ENCODE measurements at regions not wholly inside any gene's neighbourhood (a gene's known extent, or its start where the extent isn't known, plus 50 kb on each side); places are given as distances from the start of the nearest gene placed in this dataset.
A peak's percentile ranks its signal among the peaks of the same experiment; 100 is the strongest.

GRCh38 chr3:182435860-182436259 is 357.4 kb upstream of the ATP11B start:
- no peak overlapping the region for H3K4me3 ChIP-seq (ENCODE audit: low read depth, low read length)
- TF ChIP-seq CTCF (IDR thresholded peaks at IDR 0.05; ENCODE audit: control insufficient read depth, extremely low read depth, insufficient read depth), result no peak
- no peak for DNase-seq (ENCODE audit: low read depth)

GRCh38 chr3:182436547-182436946 is 356.8 kb upstream of the ATP11B start:
- TF ChIP-seq CTCF (IDR thresholded peaks at IDR 0.05; ENCODE audit: control insufficient read depth, extremely low read depth, insufficient read depth), result no peak
- no peak overlapping the region for H3K4me3 ChIP-seq (ENCODE audit: low read depth, low read length)
- DNase-seq (ENCODE audit: low read depth), result peak; percentile 44

DNA sequence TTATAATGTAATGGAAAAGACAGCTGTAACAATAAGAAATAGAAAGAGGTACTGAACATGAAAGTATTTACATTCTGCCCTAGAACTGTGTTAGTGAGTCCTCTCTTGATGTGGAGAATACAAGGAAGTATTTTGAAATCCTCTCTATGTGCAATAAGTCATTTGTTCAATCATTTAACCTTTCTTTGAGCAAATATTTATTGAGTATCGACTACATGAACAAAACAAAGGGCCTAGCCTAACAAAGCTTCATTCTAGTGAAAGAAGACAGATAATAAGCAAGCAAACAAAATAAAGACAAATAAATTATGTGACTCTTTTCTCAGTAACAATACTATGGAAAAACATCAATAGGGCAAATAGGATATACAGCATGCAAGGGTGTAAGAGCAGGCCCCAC is 354.9 kb upstream of the ATP11B start:
- DNase-seq (ENCODE audit: low read depth), result no peak
- no peak overlapping the region for H3K4me3 ChIP-seq (ENCODE audit: low read depth, low read length)
- no peak for TF ChIP-seq CTCF (IDR thresholded peaks at IDR 0.05; ENCODE audit: control insufficient read depth, extremely low read depth, insufficient read depth)

DNA sequence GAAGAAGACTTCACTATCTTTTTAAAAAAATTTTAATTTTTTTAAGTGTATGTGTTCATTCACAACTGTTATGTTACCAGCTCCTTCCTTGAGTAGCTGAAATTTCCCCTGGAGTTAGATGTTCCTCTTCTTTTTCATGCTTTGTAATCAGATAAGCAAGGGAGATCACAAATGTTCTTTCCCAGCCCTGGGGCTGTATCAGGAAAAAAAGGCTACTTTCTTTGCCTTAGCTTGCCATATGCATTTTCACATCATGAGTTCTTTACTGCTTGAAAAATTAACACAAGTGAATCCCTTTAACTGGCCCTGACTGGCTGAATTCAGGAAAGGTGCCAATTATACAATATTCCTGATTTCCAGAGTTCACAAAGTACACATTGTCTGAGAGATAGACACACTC is 353.2 kb upstream of the ATP11B start:
- TF ChIP-seq CTCF (IDR thresholded peaks at IDR 0.05; ENCODE audit: control insufficient read depth, extremely low read depth, insufficient read depth), result no peak
- H3K4me3 ChIP-seq (ENCODE audit: low read depth, low read length), result no peak overlapping the region
- no peak for DNase-seq (ENCODE audit: low read depth)

DNA sequence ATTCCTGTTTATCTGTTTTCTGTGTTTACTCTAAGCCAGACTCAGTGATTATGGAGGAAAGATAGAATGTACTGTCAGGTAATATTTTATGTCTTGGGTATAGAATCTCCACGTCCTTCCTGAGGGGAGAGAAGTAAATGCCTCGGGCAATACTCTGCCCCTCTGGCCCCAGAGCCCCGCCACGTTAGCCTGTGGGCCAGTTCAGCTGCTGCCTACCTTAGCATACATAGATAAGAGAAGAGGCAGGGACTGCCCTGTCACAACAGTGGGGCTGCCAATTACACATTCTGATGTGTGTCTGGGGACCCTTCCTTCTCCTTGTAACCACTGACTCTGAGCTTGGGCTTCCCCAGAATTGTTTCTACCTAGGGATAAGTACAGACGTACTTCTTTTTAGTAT is 347.7 kb upstream of the ATP11B start:
- no peak for DNase-seq (ENCODE audit: low read depth)
- H3K4me3 ChIP-seq (ENCODE audit: low read depth, low read length), result no peak overlapping the region
- TF ChIP-seq CTCF (IDR thresholded peaks at IDR 0.05; ENCODE audit: control insufficient read depth, extremely low read depth, insufficient read depth), result no peak

DNA sequence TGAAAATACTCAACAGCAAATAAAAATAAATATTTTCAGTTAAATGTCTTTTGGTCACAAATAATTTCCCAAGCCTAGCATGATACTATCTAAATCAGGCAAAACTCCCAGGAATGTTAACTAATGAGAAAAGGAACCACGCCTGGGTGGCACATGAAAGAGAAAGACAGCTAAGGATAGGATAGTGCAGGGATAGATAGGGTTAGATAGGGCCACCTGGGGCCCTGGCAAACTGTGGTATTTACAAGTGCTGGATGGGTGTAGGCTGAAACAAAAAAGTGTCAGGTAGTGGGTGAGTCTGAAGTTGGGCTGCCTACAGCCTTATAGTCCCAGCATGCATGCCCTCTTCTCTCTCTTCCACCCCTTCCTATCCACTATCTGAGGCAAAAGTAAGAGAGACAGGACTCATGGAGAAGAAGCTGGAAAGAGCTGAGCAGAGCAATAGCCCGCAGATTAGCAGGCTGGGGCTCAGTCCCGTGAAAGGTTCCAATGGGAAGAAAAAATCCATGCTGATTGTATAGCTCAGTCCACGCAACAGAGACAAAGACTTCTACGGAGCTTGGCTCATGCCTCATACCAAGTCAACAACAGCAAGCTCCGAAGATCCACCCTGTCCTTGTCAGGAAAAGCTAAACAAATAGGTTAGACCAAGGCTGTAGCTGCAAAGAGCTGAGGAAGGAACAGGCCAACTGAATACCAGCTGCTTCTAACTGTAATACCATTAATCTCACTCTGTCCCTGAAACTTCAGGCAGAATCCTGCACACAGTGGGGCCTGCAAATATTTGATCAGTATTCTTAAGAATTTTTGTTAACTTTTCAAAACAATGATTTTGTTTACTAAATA is 342.1 kb upstream of the ATP11B start:
- no peak overlapping the region for H3K4me3 ChIP-seq (ENCODE audit: low read depth, low read length)
- no peak for TF ChIP-seq CTCF (IDR thresholded peaks at IDR 0.05; ENCODE audit: control insufficient read depth, extremely low read depth, insufficient read depth)
- no peak for DNase-seq (ENCODE audit: low read depth)

DNA sequence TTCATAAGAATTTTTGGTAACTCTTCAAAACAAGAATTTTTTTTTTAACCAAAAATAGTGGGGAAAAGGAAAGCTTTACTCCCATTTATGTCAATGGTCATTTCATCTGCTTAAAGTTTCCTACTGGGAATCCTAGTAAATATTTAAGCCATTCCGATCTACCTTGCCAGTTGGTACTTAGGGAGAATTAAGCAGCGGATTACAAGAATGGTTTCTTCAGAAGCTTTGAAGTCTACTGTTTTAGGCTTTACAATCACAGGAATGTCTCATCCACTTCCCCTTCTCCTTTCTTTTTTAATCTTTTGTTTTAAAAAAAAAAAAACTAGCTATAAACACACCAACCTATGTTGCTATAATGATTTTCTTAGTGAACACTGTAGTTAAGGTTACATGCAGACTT is 341.4 kb upstream of the ATP11B start:
- DNase-seq (ENCODE audit: low read depth), result no peak
- H3K4me3 ChIP-seq (ENCODE audit: low read depth, low read length), result no peak overlapping the region
- no peak for TF ChIP-seq CTCF (IDR thresholded peaks at IDR 0.05; ENCODE audit: control insufficient read depth, extremely low read depth, insufficient read depth)

Data from LNCaP clone FGC (cell line).